Mucosa of descending colon (tissue), 3 donors: ENCODE measurements at regions not wholly inside any gene's neighbourhood (a gene's known extent, or its start where the extent isn't known, plus 50 kb on each side); places are given as distances from the start of the nearest gene placed in this dataset.

ENCODE experiments used
- ATAC-seq: fragments of 200-7000 bp; cut with Tn5 transposase; one replicate; pipeline ENCODE4 v1.9.1; 2020; ENCODE audit warnings: mild to moderate bottlenecking, moderate library complexity
- DNase-seq, 3 donors: peaks; one replicate each; pipeline ENCODE4 v3.0.0-alpha.2; 2020
- H3K36me3 ChIP-seq: fragments of 200-600 bp; one replicate; pipeline ENCODE4 v1.8.0; 2021; ENCODE audit warnings: low read depth, mild to moderate bottlenecking
- H3K4me1 ChIP-seq: fragments of 200-600 bp; one replicate; pipeline ENCODE4 v1.8.0; 2021; ENCODE audit warnings: low read depth, mild to moderate bottlenecking
- H3K4me3 ChIP-seq: fragments of 200-600 bp; one replicate; pipeline ENCODE4 v1.8.0; 2021; ENCODE audit warnings: mild to moderate bottlenecking
- H3K9me3 ChIP-seq: fragments of 200-600 bp; one replicate; pipeline ENCODE4 v1.8.0; 2021; ENCODE audit warnings: mild to moderate bottlenecking
- intact Hi-C, 2 donors: fragments of 100-400 bp; cut with DNase I in 1 of 2; cut with micrococcal nuclease in 1 of 2; formaldehyde crosslinking; loops; one replicate each; pipeline versions ENCODE4 v1.11.0 to v1.11.1; 2022; cut with DNase I, micrococcal nuclease
- TF ChIP-seq, protein P1 (sequence below): fragments of 200-600 bp; IDR thresholded peaks from one replicate; pipeline ENCODE4 v1.8.0; 2022; ENCODE audit warnings: antibody characterized with exemption, mild to moderate bottlenecking
- donor health status: DM: no; HTN: no; CAD: no; lungs with moderate emphysema.
- donor health status: DM: no; HTN: no; CAD: no.
- donor health status: DM: no; HTN: yes; CAD: no.

DNA sequence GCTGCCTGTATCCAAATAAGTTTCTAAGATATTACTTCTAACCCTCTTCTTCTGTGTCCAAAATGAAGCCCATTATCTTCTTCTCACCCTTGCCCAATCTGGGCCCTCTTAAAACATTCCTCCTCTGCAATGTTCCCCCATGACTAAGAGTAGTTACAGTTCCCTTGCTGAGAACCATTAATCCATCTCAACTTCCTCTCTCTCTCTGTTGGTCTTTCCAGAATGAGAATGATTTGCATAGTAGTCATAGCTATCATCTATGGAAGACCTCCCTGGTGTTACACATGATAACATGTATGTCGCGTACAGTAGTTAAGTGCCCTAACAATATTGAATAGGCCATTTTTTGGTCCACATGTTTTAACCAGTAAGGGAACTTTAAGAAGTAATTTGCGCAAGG lies 177.9 kb downstream of the ANXA2 start:
- TF ChIP-seq, protein P1, sequence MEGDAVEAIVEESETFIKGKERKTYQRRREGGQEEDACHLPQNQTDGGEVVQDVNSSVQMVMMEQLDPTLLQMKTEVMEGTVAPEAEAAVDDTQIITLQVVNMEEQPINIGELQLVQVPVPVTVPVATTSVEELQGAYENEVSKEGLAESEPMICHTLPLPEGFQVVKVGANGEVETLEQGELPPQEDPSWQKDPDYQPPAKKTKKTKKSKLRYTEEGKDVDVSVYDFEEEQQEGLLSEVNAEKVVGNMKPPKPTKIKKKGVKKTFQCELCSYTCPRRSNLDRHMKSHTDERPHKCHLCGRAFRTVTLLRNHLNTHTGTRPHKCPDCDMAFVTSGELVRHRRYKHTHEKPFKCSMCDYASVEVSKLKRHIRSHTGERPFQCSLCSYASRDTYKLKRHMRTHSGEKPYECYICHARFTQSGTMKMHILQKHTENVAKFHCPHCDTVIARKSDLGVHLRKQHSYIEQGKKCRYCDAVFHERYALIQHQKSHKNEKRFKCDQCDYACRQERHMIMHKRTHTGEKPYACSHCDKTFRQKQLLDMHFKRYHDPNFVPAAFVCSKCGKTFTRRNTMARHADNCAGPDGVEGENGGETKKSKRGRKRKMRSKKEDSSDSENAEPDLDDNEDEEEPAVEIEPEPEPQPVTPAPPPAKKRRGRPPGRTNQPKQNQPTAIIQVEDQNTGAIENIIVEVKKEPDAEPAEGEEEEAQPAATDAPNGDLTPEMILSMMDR, result no peak
- H3K36me3 ChIP-seq, result no peaks in the 10 kb centered on the region
- ATAC-seq (no peak), DNase-seq (no peak)
- no peak overlapping the region for H3K4me3 ChIP-seq
- intact Hi-C loops, result no loop called here
- no peaks in the 10 kb centered on the region for H3K9me3 ChIP-seq
- H3K4me1 ChIP-seq, result no peaks in the 10 kb centered on the region

DNA sequence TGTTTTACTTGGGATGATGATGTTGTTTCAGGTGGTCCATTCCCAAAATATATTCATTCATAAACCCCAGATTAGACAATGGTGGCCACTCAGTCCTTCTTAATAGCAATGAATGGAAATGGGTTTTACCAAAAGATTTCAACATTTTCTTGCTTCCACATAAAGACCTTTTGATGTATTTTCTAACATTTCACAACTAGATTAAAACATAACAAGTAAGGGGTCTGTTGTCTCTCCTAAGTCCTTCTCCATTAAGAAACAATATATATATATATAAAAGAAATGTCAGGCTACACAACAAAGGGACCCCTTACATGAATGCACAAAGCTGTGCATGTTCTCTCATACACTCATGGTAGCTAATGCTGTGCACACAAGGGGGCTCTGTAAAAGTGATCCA lies 176.4 kb downstream of the ANXA2 start:
- TF ChIP-seq, protein P1, result no peak
- H3K9me3 ChIP-seq, result no peaks in the 10 kb centered on the region
- H3K36me3 ChIP-seq, result no peaks in the 10 kb centered on the region
- no peaks in the 10 kb centered on the region for H3K4me1 ChIP-seq
- H3K4me3 ChIP-seq, result no peak overlapping the region
- ATAC-seq (no peak), DNase-seq (no peak)
- intact Hi-C loops, result no loop called here

DNA sequence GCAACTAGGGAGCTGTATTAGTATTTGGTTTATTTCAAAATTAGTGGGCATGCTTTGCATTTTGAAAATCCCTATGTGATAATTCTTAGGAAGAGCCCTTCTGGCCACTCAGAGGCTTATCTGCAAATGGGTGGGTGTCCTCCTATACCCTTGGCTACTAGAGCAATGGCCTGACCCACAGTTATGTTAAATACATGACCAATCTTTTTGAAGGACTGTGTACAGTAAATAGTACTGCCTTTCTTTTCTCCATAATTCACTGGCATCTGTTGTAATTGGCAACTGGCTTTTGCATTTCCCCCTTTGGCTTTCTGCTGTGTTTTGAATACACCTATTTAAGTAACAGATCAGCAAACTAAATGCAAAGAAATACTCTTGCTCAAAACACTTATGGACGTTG lies 175.4 kb downstream of the ANXA2 start:
- H3K4me3 ChIP-seq, result no peak overlapping the region
- no peaks in the 10 kb centered on the region for H3K36me3 ChIP-seq
- intact Hi-C loops, result no loop called here
- no peaks in the 10 kb centered on the region for H3K9me3 ChIP-seq
- TF ChIP-seq, protein P1, result no peak
- ATAC-seq, result no peak
- no peaks in the 10 kb centered on the region for H3K4me1 ChIP-seq
- DNase-seq, result no peak

DNA sequence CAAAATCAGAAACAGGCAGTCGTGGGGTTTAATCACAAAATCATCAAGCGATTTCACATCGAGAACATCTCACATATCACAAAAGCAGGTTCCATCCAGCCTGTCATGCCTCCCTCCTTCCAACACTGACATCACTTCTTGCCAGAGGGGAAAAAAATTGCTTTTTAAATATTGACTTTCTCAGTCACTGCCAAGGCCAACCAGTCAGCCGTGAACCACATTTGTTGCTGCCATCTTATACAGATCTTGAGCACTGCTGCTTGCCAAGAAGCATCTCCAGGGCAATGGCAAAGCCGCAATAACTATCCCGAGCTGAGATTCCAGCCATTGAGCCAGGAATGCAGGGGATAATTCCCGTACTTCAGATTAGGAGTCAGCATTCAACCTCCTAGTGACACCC lies 174.6 kb downstream of the ANXA2 start:
- intact Hi-C loops, result no loop called here
- H3K4me3 ChIP-seq, result no peak overlapping the region
- no peak for DNase-seq
- no peak for ATAC-seq
- H3K4me1 ChIP-seq, result no peaks in the 10 kb centered on the region
- TF ChIP-seq, protein P1, result no peak
- no peaks in the 10 kb centered on the region for H3K9me3 ChIP-seq
- no peaks in the 10 kb centered on the region for H3K36me3 ChIP-seq

DNA sequence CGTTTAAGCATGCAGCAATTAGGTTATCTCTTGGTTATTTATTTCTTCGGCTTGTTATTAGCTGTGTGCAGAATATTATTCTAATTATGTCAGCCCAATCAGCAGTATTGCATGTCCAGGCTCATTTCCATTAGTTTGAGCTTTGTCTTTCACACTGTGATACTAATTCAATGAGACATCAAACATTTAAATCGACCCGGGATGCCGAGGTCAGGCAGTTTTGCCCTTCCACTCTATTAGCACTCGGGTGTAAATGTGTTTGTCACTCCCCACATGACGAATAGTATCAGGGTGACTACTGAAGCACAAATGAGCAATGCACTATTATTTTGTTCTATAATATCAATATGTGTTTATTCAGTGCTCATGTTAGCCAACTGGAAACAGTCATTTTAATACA lies 170.9 kb downstream of the ANXA2 start:
- no peaks in the 10 kb centered on the region for H3K36me3 ChIP-seq
- H3K4me3 ChIP-seq, result no peak overlapping the region
- DNase-seq (no peak), ATAC-seq (no peak)
- H3K9me3 ChIP-seq, result no peaks in the 10 kb centered on the region
- TF ChIP-seq, protein P1, result no peak
- no peaks in the 10 kb centered on the region for H3K4me1 ChIP-seq
- intact Hi-C loops, result no loop called here

DNA sequence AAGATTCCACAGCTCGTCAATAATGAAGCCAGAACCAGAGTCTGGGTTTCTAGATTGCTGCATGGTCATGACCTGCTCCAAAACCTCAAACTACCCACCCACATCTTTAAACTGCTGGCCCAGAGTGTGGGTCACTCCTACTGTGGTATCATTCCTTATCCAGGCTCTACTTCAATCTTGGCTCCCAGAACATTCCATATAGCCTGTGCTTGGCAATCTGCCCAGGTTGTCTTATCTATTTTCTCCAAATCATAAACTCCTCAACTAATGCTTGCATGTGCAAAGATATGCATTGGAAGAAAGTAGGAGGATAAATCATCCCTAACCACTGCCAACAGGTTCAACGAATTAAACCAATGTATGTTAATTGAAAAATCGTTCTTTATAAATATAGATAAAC lies 169.7 kb downstream of the ANXA2 start:
- DNase-seq, result no peak
- intact Hi-C loops, result no loop called here
- Histone ChIP-seq H3K36me3 (no peaks in the 10 kb centered on the region), H3K4me1 (no peaks in the 10 kb centered on the region), H3K9me3 (no peaks in the 10 kb centered on the region), H3K4me3 (no peak overlapping the region)
- ATAC-seq, result no peak
- TF ChIP-seq, protein P1, result no peak
